ENCODE measurements at regions not wholly inside any gene's neighbourhood (a gene's known extent, or its start where the extent isn't known, plus 50 kb on each side); places are given as distances from the start of the nearest gene placed in this dataset.

DNA sequence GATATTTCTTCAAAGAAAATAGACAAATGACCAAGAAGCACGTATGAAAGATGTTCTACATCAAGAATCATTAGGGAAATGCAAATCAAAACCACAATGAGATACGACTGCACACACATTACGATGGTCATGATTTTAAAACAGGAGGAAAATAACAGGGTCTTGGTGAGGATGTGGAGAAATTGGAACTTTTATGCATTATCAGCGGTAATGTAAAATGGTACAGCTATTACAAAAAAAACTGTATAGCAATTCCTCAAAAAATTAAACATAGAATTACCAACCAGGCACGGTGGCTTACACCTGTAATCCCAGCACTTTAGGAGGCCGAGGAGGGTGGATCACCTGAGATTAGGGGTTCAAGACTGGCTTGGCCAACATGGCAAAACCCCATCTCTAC, 178.8 kb upstream of the NEBL start:
- H3K9ac ChIP-seq (ENCODE audit: low read length): no peak overlapping the region
- H3K27me3 ChIP-seq (ENCODE audit: insufficient read depth, low read depth, low read length): no peaks in the 10 kb centered on the region
- H3K4me3 ChIP-seq (ENCODE audit: low read length): no peak overlapping the region
- H3K79me2 ChIP-seq (replicated peaks; ENCODE audit: insufficient read depth, low read length): no peaks in the 10 kb centered on the region
- TF ChIP-seq RAD21 (conservative IDR thresholded peaks at IDR 0.05) (no peak), EZH2 (IDR thresholded peaks at IDR 0.05; ENCODE audit: borderline replicate concordance, insufficient read depth, low read length, poor library complexity, severe bottlenecking) (no peak), SMC3 (conservative IDR thresholded peaks at IDR 0.05; ENCODE audit: poor library complexity) (no peak), EP300 (conservative IDR thresholded peaks at IDR 0.05; ENCODE audit: poor library complexity, severe bottlenecking) (no peak), TAF1 (IDR thresholded peaks at IDR 0.05; ENCODE audit: low read depth) (no peak), POLR2AphosphoS5 (IDR thresholded peaks at IDR 0.05) (no peak), MXI1 (conservative IDR thresholded peaks at IDR 0.05; ENCODE audit: poor library complexity, severe bottlenecking) (no peak)
- TF ChIP-seq, protein P1, sequence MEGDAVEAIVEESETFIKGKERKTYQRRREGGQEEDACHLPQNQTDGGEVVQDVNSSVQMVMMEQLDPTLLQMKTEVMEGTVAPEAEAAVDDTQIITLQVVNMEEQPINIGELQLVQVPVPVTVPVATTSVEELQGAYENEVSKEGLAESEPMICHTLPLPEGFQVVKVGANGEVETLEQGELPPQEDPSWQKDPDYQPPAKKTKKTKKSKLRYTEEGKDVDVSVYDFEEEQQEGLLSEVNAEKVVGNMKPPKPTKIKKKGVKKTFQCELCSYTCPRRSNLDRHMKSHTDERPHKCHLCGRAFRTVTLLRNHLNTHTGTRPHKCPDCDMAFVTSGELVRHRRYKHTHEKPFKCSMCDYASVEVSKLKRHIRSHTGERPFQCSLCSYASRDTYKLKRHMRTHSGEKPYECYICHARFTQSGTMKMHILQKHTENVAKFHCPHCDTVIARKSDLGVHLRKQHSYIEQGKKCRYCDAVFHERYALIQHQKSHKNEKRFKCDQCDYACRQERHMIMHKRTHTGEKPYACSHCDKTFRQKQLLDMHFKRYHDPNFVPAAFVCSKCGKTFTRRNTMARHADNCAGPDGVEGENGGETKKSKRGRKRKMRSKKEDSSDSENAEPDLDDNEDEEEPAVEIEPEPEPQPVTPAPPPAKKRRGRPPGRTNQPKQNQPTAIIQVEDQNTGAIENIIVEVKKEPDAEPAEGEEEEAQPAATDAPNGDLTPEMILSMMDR (IDR thresholded peaks at IDR 0.05; ENCODE audit: poor library complexity, severe bottlenecking): no peak
- TF ChIP-seq, protein P2, sequence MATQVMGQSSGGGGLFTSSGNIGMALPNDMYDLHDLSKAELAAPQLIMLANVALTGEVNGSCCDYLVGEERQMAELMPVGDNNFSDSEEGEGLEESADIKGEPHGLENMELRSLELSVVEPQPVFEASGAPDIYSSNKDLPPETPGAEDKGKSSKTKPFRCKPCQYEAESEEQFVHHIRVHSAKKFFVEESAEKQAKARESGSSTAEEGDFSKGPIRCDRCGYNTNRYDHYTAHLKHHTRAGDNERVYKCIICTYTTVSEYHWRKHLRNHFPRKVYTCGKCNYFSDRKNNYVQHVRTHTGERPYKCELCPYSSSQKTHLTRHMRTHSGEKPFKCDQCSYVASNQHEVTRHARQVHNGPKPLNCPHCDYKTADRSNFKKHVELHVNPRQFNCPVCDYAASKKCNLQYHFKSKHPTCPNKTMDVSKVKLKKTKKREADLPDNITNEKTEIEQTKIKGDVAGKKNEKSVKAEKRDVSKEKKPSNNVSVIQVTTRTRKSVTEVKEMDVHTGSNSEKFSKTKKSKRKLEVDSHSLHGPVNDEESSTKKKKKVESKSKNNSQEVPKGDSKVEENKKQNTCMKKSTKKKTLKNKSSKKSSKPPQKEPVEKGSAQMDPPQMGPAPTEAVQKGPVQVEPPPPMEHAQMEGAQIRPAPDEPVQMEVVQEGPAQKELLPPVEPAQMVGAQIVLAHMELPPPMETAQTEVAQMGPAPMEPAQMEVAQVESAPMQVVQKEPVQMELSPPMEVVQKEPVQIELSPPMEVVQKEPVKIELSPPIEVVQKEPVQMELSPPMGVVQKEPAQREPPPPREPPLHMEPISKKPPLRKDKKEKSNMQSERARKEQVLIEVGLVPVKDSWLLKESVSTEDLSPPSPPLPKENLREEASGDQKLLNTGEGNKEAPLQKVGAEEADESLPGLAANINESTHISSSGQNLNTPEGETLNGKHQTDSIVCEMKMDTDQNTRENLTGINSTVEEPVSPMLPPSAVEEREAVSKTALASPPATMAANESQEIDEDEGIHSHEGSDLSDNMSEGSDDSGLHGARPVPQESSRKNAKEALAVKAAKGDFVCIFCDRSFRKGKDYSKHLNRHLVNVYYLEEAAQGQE (IDR thresholded peaks at IDR 0.05; ENCODE audit: borderline replicate concordance): no peak
- no peak overlapping the region for H3K27ac ChIP-seq (ENCODE audit: low read length)
- no peak overlapping the region for H2AFZ ChIP-seq (ENCODE audit: low read depth, low read length)
- H3K4me2 ChIP-seq (ENCODE audit: low read length): no peak overlapping the region
- no peaks in the 10 kb centered on the region for H3K9me3 ChIP-seq (ENCODE audit: low read length)
- H4K20me1 ChIP-seq (ENCODE audit: insufficient read depth): no peaks in the 10 kb centered on the region
- H3F3A ChIP-seq (ENCODE audit: insufficient read depth, low read length, poor library complexity, severe bottlenecking): no peaks in the 10 kb centered on the region
- H3K36me3 ChIP-seq (ENCODE audit: insufficient read depth, low read length): no peaks in the 10 kb centered on the region
- H3K9me2 ChIP-seq (ENCODE audit: insufficient read depth, low read length): no peaks in the 10 kb centered on the region

DNA sequence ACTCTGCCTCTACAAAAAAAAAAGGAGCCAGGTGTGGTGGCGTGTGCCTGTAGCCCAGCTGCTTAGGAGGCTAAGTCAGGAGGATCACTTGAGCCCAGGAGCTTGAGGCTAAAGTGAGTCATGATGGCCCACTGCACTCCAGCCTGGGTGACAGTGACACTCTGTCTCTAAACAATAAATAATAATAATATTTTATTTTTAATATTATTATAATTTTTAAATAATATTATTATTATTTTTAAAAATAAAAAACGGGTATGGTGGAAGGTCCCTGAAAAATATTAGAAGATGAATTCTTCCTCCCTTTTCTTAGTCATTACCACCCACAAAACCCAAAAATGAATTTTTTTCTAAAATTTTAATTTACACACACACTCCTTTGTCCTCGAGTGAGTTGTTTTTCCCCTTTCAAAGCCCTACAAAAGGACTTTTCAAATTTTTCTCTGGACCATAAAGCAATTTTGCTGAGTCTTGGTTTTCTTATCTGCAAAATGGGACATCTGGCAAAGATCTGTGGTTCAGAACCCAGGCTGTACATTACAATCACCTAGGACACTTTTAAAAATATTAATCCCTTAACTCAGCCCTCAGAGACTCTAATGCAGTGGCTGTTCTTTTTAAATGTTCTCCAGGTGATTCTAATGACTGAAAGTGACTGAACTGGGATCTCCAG, 174.0 kb upstream of the NEBL start:
- no peak overlapping the region for H3K9ac ChIP-seq (ENCODE audit: low read length)
- H4K20me1 ChIP-seq (ENCODE audit: insufficient read depth): no peaks in the 10 kb centered on the region
- H3K79me2 ChIP-seq (replicated peaks; ENCODE audit: insufficient read depth, low read length): peaks cover 3% of the 10 kb centered on the region
- H3F3A ChIP-seq (ENCODE audit: insufficient read depth, low read length, poor library complexity, severe bottlenecking): no peaks in the 10 kb centered on the region
- TF ChIP-seq, protein P2 (IDR thresholded peaks at IDR 0.05; ENCODE audit: borderline replicate concordance): no peak
- TF ChIP-seq POLR2AphosphoS5 (IDR thresholded peaks at IDR 0.05): no peak
- no peak for TF ChIP-seq EZH2 (IDR thresholded peaks at IDR 0.05; ENCODE audit: borderline replicate concordance, insufficient read depth, low read length, poor library complexity, severe bottlenecking)
- TF ChIP-seq, protein P1 (IDR thresholded peaks at IDR 0.05; ENCODE audit: poor library complexity, severe bottlenecking): no peak
- TF ChIP-seq RAD21 (conservative IDR thresholded peaks at IDR 0.05): no peak
- no peak for TF ChIP-seq EP300 (conservative IDR thresholded peaks at IDR 0.05; ENCODE audit: poor library complexity, severe bottlenecking)
- TF ChIP-seq SMC3 (conservative IDR thresholded peaks at IDR 0.05; ENCODE audit: poor library complexity): no peak
- TF ChIP-seq MXI1 (conservative IDR thresholded peaks at IDR 0.05; ENCODE audit: poor library complexity, severe bottlenecking): no peak
- TF ChIP-seq TAF1 (IDR thresholded peaks at IDR 0.05; ENCODE audit: low read depth): no peak
- H3K27me3 ChIP-seq (ENCODE audit: insufficient read depth, low read depth, low read length): no peaks in the 10 kb centered on the region
- no peak overlapping the region for H2AFZ ChIP-seq (ENCODE audit: low read depth, low read length)
- H3K36me3 ChIP-seq (ENCODE audit: insufficient read depth, low read length): no peaks in the 10 kb centered on the region
- H3K4me2 ChIP-seq (ENCODE audit: low read length): no peak overlapping the region
- no peaks in the 10 kb centered on the region for H3K9me2 ChIP-seq (ENCODE audit: insufficient read depth, low read length)
- H3K4me3 ChIP-seq (ENCODE audit: low read length): no peak overlapping the region
- H3K9me3 ChIP-seq (ENCODE audit: low read length): no peaks in the 10 kb centered on the region
- H3K27ac ChIP-seq (ENCODE audit: low read length): no peak overlapping the region
